AG10803 (cell line): ENCODE measurements at regions not wholly inside any gene's neighbourhood (a gene's known extent, or its start where the extent isn't known, plus 50 kb on each side); places are given as distances from the start of the nearest gene placed in this dataset.

Experiments
- DNase-seq: peaks from one replicate; pipeline ENCODE4 v3.0.0; 2010; ENCODE audit warnings: low read depth
- H3K4me3 ChIP-seq: 2 replicates; pipeline ENCODE4 v1.5.1; 2011; ENCODE audit warnings: mild to moderate bottlenecking, low read length, control low read depth
- TF ChIP-seq, protein P1 (sequence below): conservative IDR thresholded peaks from 2 replicates; pipeline ENCODE4 v1.5.1; 2011; ENCODE audit warnings: mild to moderate bottlenecking, low read length, control low read depth, inconsistent platforms

DNA sequence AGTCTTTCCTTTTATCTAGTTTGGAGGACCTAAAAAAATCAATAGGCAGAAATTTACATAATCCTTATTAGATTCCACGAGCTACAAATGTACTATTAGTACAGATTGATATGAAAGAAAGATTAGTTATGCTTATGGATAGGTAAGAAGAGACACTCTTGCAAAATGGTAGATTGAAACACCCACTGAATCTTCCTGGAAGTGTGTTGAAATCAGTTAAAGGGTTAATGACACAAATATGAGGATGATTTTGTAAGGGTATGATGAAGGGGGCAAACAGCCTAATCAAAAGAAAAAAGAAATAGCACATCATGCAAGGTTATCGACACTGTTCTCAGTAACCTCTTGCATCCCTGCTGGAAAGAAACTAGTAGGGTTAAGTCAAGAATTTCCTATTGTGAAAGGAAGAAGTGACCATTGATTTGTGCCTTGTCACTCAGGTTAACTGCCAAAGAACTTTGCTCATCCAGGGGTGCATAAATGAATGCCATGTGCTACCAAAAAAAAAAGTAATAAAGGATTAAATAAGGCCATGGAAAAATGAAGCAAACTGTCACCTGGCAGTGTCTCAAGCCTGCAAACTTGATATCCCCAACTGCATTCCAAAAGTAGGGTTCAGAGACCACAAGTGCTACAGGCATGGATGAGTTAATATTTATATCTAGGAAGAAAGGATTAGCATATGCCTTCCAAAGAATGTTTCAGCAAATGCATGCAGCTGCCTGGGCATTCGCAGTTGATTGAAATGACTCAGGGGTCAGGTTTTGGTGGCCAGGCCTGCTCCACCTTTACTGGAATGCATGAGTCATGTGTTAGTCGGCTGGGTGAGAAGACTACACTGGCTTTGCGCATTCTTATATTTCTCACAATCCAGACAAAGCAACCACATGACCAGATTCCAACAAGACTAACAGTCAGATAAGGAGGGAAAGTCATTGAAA, 78.3 kb upstream of the ATXN3L start:
- TF ChIP-seq, protein P1, sequence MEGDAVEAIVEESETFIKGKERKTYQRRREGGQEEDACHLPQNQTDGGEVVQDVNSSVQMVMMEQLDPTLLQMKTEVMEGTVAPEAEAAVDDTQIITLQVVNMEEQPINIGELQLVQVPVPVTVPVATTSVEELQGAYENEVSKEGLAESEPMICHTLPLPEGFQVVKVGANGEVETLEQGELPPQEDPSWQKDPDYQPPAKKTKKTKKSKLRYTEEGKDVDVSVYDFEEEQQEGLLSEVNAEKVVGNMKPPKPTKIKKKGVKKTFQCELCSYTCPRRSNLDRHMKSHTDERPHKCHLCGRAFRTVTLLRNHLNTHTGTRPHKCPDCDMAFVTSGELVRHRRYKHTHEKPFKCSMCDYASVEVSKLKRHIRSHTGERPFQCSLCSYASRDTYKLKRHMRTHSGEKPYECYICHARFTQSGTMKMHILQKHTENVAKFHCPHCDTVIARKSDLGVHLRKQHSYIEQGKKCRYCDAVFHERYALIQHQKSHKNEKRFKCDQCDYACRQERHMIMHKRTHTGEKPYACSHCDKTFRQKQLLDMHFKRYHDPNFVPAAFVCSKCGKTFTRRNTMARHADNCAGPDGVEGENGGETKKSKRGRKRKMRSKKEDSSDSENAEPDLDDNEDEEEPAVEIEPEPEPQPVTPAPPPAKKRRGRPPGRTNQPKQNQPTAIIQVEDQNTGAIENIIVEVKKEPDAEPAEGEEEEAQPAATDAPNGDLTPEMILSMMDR: no peak
- DNase-seq: peak; percentile 99
- no peak overlapping the region for H3K4me3 ChIP-seq

DNA sequence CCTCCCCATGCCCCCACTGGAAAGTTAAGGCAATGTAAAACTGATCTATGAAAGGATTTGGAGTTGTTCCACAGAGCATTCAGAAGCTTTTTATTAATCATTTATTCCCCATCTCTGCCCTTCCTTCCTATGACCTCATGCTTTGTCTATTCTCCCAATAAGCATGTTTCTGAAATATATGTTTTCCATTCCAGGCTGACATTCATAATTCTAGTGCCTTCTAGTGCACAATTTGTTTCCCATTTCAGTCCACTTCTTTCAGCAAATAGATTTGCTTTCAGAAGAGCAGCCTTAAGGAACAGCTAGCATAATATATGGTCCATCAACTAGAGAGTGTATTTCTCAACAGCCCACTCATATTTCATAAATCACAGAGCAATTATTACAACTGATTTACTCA, 77.1 kb upstream of the ATXN3L start:
- peak; percentile 75 for DNase-seq
- TF ChIP-seq, protein P1: no peak
- H3K4me3 ChIP-seq: no peak overlapping the region

DNA sequence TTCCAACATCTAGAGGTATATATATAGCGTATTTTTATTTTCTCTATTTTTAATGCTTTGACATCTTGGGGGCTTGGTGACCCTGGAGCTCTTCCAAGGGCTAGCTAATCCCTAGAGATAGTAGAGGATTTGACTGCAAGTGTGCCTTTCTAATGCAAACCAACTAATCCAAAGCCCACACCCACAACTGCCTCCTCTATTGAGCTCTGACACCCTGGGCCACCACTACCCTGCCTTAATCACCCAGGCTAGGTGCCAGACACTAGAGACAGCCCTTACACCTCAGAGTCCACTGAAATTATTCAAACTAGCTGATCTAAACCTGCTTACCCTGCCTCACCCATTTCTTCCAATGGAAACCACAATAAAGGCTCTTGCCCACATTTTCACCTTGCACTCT, 69.6 kb upstream of the ATXN3L start:
- DNase-seq: no peak
- no peak overlapping the region for H3K4me3 ChIP-seq

DNA sequence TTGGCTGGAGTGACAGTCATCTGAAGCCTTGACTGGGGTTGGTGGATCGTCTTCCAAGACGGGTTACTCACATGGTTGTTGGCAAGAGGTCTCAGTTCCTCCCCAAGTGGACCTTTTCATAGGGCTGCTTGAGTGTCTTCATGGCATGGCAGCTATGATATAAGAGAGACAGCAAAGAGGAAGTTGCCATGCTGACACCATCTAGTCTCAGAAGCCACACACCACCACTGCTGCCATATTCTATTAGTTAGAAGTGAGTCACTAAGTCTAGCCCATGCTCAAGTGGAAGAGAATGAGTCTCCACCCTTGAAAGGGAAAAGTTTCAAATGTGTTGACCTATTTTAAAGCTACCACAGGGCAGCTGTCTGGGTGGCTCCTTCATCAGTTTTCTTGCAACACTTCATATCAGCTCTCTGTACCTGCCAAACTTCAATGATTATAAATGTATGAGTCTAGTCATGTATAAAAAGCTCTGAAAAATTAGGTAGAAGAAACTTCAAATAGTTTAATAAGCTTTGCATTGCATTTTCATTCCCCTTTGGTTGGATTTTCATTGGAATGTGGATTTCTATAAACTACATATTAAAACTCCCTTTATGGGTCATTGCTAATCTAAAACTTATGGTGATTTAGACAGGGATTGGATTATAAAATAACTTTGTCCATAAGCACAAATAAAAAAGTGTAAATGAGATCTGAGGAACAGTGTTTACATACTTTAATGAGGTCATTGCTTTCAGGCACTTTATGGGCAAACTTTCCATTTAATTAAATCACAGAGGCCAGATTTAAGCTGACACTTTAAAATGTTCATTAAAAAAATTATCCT, 68.0 kb upstream of the ATXN3L start:
- no peak overlapping the region for H3K4me3 ChIP-seq
- TF ChIP-seq, protein P1: no peak
- peak; percentile 62 for DNase-seq

More for the DNA sequence above, 69.6 kb upstream of the ATXN3L start:
- TF ChIP-seq, protein P1: no peak

DNA sequence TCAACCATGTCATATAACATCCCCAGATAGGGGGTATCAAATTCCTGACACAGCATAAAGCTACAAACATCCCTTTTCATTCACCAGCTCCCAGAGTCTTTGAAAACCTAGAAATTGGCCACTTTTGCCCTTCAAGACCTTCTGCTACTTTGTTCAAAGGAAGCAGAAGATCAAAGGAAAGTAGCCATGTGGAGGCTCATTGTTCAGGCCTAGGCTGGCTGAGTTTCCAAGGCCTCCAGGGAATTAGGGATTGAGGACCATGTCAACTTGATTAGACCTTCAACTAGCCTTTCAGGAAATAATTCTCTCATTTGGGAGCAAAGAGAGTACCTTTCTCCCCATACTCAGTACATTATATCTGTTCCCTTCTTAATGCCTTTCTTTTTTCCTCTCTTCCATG, 66.8 kb upstream of the ATXN3L start:
- DNase-seq: no peak
- TF ChIP-seq, protein P1: no peak
- H3K4me3 ChIP-seq: no peak overlapping the region

DNA sequence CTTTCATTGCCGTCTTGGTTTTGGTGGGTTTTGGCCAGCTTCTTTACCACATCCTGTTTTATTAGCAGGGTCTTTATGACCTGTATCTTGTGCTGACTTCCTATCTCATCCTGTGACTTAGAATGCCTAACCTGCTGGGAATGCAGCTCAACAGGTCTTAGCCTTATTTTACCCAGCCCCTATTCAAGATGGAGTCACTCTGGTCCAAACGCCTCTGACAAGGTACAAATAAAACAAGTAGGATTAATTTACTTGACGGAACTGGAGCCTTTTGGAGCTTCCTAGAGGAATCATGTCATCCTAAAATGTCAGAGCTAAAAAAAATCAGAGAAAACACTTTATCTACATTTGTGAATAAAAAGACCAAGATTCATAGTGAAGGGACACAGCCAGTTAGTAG, 66.2 kb upstream of the ATXN3L start:
- no peak for DNase-seq
- H3K4me3 ChIP-seq: no peak overlapping the region
- TF ChIP-seq, protein P1: no peak
